ENCODE measurements at regions not wholly inside any gene's neighbourhood (a gene's known extent, or its start where the extent isn't known, plus 50 kb on each side); places are given as distances from the start of the nearest gene placed in this dataset.
"Not testable (repeated sequence)": the region's sequence is repeated elsewhere in the genome, so short reads cannot be mapped to it uniquely, and the experiment has no call there.

DNA sequence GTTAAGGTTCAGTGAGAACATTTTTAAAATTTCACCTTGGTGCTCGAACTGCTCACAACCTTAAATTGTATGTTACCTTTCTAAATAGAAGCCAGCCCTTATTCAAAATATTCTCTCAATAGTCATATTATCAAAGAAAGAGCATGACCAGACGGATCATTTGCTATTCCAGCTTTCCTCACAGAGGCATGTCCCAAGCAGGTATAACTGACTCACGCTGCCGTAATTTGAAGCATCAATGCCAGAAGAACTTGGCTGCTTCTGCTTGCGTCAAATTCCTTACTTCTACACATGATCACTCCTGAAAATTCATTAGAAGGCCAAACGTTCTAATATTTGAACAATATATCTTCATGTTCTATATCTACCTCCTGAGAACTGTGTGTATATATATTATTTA, 69.5 kb upstream of the VGLL4 start:
- no peak for DNase-seq (ENCODE audit: low read depth in 3 of 3, low spot score in 2 of 3)

DNA sequence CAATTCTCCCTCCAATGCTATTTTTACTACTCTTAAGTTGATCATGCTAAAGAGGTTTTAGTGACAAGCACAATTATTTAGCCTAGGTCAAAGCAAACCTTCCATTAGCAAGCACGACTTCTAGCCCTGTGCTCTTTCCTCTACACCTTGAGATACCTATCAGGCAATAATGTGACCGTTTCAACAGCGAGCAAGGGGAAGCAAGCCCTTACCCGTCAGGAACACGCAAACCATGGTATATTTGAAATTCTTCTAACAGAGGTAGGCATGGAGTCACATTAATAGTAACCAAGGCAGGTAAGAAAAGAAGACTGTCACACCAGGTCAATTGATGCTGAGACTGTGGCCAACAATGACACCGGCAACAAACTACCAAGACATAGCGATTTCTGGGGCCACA, 68.9 kb upstream of the VGLL4 start:
- DNase-seq (ENCODE audit: low read depth in 3 of 3, low spot score in 2 of 3) = no peak

DNA sequence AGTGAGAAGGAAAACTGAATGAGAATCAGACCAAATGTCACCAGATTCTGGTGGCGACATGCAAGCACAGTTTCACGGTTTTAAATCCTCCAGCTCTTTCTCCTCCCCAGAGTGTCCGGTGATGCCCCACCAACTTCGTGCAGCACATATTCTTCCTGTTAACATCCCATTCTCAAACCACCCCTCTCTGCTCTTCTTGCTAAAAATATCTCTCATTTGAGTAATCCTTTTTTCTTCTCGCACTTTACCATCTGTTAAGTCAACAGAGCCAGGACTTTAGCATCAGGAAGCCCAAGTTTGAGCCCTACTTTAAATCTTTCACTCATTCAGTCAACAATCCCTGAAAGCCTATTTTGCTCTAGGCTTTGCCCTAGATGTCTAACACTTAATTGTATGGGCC, 68.2 kb upstream of the VGLL4 start:
- no peak for DNase-seq (ENCODE audit: low read depth in 3 of 3, low spot score in 2 of 3)

DNA sequence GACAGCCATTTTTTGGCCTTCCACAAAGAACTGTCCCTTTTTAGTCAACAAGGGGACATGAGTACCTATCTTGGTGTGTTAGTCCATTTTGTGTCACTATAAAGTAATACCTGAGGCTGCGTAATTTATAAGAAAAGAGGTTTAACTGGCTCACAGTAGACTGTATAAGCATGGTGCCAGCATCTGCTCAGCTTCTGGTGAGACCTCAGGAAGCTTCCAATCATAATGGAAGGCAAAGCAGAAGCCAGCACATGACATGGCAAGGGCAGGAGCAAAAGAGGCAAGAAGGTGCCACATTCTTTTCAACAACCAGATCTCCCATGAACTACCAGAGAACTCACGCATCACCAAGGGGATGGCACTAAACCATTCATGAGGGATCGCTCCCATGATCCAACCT, 66.1 kb upstream of the VGLL4 start:
- DNase-seq (ENCODE audit: low read depth in 3 of 3, low spot score in 2 of 3) = no peak

DNA sequence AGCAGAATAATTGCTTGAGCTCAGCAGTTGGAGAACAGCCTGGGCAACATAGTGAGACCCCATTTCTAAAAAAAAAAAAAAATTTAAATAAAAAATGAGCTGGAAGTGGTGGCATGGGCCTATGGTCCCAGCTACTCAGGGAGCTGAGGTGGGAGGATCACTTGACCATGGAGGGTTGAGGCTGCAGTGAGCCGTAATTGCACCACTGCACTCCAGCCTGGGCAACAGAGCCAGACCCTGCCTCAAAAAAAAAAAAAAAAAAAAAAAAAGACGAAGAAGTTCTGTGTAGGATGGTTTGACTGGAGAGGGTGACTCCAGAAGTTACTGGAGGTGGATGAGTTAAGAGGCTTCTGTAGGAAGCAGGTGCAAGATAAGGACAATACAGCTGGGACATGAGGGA, 63.4 kb upstream of the VGLL4 start:
- DNase-seq (ENCODE audit: low read depth in 3 of 3, low spot score in 2 of 3) = not testable (repeated sequence)

DNA sequence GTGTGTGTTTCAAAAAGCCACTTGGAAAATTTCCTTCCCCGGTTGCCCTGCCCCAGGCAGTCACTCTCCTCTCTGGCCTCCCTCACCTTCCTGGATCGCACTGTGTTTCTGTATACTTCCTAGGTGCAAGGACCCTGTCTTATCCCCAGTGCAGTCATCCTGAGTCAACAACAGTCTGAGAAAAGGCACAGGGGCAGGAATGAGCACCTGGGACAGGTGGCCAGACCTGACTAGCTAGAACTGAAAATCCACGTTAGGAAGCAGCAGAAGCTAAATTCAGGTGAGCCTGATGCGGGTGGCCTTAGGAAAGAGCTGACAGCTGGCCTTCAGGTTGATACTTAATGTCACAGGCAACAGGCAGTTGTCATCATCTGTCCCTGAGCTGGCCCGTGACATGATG, 62.9 kb upstream of the VGLL4 start:
- no peak for DNase-seq (ENCODE audit: low read depth in 3 of 3, low spot score in 2 of 3)

DNA sequence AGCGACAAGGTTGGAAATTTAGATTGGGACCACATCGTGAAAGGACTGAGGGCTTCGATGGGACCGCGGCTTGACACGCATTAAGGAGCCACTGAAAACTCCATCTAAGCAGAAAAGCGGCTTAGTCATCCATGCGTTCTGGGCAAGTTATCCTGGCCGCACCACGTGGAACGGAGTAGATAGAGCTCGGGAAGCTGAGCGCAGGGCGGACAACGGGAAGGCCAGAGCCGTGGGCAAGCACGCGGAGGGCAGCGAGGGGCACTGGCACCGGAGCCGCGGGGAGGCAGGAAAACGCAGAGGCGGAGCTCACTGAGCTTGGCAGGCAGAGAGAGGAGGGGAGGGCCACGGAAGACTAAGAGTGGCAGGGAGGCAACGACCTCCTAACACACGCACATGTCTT, 61.3 kb upstream of the VGLL4 start:
- no peak for DNase-seq (ENCODE audit: low read depth in 3 of 3, low spot score in 2 of 3)

DNA sequence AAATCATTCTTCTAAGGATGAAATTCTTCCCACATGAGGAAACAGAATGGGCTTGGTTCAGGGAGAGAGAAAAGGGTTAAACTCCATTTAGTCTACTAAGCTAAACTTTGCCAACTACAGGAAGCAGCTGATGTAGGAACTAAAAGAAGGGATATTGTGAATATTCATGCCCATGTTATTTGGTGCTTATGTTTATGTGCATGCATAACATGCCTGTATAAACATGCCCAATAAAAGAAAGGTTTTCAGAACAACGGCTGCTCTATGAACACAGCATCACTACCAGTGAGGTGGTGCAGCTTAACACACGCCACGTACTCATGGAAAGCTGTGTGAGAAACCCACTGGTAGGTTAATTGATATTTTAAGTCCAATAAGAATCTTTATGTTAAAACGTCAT, 59.4 kb upstream of the VGLL4 start:
- no peak for DNase-seq (ENCODE audit: low read depth in 3 of 3, low spot score in 2 of 3)

DNA sequence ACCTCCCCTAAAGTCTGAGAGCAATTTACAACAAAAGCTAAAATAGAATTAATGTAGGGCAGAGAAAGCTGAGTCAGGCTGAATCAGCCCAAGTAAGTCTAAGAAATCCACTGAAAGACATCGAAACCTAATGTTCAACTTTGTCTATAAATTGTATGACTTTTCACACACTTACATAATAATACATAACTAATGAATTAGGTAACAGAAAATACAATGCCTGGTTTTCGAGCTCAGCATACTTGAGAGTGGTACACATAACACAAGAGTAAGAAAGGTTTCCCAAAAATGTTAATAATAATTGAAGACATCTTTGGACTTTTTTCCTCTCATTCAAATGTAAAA, 55.3 kb upstream of the VGLL4 start:
- DNase-seq (ENCODE audit: low read depth in 3 of 3, low spot score in 2 of 3) = no peak

DNA sequence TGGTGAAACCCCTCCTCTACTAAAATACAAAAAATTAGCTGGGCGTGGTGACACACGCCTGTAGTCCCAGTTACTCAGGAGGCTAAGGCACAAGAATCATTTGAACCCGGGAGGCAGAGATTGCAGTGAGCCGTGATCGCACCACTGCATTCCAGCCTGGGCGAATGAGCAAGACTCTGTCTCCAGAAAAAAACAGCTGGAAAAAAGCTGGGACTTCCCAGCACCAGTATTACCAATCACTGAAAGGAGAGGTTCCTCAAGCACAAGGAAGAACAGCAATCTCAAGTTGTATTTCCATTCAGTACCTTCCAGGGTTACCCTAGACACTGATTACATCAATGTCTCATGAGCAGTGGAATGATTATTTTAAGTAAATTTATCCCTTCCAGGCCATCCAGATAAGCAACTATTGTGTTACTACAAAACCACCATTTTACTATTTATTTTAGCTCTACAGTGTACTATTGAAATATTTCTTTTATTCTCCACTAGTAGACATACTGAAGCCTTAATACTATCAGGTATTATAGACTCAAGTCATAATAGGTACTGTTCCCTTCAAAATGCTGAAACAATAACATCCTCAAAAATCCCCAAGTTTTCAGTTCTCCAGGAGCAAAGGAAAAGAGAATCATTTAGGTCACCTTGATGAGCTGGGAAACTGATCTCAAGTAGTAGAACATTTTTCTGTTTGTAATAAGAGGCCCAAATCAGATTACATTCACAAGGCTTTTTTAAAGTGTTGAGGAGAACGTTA, 54.8 kb upstream of the VGLL4 start:
- no peak for DNase-seq (ENCODE audit: low read depth in 3 of 3, low spot score in 2 of 3)

DNA sequence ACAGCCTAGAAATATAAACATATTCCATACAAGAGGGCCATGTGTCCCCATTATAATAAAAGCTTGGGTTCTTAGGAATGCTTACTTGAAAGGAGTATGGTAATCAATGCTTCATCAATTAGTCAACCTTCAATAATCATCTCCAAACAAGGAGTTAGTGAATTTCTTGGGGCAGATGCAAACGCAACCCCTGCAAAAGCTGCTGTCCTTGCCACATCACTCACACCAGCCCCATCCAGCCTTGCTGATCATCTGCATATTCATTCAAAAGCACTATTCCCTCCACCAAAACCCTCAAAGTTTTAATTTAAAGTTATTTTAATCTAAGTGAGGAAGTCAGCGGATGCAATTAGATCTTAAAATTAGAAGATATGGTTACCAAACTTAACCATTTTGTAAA, 54.0 kb upstream of the VGLL4 start:
- DNase-seq (ENCODE audit: low read depth in 3 of 3, low spot score in 2 of 3) = no peak

DNA sequence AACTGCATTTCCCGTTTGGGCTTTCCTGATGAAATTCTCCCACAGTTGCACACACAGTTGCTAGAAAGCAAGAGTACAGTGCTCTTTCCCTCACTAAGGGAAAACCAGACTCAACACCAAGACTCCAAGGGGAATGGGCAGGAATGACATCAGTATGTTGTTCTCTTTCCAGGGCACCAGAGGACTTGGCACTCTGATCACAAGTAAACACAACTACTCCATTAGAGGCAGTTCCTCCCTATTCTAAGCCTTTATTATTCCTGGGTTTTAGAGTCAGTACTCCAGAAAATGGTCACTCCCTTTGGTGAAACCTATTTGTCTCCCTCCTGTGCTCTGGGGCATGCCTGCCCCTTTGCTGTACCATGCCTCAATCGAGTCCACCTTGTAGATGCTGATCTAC, 52.3 kb upstream of the VGLL4 start:
- DNase-seq (ENCODE audit: low read depth in 3 of 3, low spot score in 2 of 3) = no peak

Data from right renal cortex interstitium (tissue), 3 donors.